ENCODE measurements at regions not wholly inside any gene's neighbourhood (a gene's known extent, or its start where the extent isn't known, plus 50 kb on each side); places are given as distances from the start of the nearest gene placed in this dataset.

DNA sequence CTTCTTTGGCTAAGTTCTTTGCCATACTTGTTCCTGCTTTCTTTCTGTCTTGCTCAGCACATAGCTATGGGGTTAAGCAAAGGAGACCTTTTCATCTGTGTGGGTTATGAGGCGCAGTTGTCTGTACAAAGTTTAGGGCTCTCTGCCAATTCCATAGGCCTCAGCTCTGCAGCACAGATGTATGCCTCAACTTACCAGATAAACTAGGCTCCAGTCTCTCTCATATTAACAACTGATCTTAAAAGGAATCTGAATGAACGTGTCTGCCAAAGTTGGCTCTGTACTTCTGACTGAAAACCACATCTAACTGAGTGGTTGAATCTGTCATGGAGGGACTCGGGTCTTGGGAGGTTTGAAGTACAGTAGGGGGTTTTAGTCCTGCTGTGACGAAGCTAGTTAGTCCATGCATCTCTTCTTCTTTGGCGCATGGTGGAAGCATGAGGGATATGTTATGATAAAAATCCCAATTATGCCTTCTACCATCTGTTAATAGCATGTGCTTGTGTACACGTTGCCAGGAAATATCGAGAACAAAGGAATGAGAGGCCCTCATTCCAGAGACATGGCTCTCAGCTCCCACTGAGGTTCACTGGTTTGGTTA lies 114.6 kb upstream of the TSC22D2 start:
- TF ChIP-seq, protein P1, sequence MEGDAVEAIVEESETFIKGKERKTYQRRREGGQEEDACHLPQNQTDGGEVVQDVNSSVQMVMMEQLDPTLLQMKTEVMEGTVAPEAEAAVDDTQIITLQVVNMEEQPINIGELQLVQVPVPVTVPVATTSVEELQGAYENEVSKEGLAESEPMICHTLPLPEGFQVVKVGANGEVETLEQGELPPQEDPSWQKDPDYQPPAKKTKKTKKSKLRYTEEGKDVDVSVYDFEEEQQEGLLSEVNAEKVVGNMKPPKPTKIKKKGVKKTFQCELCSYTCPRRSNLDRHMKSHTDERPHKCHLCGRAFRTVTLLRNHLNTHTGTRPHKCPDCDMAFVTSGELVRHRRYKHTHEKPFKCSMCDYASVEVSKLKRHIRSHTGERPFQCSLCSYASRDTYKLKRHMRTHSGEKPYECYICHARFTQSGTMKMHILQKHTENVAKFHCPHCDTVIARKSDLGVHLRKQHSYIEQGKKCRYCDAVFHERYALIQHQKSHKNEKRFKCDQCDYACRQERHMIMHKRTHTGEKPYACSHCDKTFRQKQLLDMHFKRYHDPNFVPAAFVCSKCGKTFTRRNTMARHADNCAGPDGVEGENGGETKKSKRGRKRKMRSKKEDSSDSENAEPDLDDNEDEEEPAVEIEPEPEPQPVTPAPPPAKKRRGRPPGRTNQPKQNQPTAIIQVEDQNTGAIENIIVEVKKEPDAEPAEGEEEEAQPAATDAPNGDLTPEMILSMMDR (IDR thresholded peaks at IDR 0.05 in 2 of 3, conservative IDR thresholded peaks at IDR 0.05 in 1 of 3; ENCODE audit: borderline replicate concordance in 1 of 3, insufficient read depth in 1 of 3, low read depth in 2 of 3, low read length in 2 of 3), result no peak
- TF ChIP-seq, protein P2, sequence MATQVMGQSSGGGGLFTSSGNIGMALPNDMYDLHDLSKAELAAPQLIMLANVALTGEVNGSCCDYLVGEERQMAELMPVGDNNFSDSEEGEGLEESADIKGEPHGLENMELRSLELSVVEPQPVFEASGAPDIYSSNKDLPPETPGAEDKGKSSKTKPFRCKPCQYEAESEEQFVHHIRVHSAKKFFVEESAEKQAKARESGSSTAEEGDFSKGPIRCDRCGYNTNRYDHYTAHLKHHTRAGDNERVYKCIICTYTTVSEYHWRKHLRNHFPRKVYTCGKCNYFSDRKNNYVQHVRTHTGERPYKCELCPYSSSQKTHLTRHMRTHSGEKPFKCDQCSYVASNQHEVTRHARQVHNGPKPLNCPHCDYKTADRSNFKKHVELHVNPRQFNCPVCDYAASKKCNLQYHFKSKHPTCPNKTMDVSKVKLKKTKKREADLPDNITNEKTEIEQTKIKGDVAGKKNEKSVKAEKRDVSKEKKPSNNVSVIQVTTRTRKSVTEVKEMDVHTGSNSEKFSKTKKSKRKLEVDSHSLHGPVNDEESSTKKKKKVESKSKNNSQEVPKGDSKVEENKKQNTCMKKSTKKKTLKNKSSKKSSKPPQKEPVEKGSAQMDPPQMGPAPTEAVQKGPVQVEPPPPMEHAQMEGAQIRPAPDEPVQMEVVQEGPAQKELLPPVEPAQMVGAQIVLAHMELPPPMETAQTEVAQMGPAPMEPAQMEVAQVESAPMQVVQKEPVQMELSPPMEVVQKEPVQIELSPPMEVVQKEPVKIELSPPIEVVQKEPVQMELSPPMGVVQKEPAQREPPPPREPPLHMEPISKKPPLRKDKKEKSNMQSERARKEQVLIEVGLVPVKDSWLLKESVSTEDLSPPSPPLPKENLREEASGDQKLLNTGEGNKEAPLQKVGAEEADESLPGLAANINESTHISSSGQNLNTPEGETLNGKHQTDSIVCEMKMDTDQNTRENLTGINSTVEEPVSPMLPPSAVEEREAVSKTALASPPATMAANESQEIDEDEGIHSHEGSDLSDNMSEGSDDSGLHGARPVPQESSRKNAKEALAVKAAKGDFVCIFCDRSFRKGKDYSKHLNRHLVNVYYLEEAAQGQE (IDR thresholded peaks at IDR 0.05; ENCODE audit: low read depth), result no peak

Measured in HCT116 (cell line).